ENCODE measurements at regions not wholly inside any gene's neighbourhood (a gene's known extent, or its start where the extent isn't known, plus 50 kb on each side); places are given as distances from the start of the nearest gene placed in this dataset.
"Not testable (repeated sequence)": the region's sequence is repeated elsewhere in the genome, so short reads cannot be mapped to it uniquely, and the experiment has no call there.

- not testable (repeated sequence) for DNase-seq; H3K4me1 Mint-ChIP-seq (ENCODE audit: low read depth); ATAC-seq (replicated peaks in 1 of 2); H3K27ac Mint-ChIP-seq; H3K27me3 Mint-ChIP-seq (ENCODE audit: low read depth); H3K4me3 Mint-ChIP-seq; H3K36me3 Mint-ChIP-seq (ENCODE audit: insufficient read depth in 2 of 2); H3K9me3 Mint-ChIP-seq
These were observed 57.4 kb upstream of the SMURF2 start for GRCh38 chr17:64719517-64719916.

DNA sequence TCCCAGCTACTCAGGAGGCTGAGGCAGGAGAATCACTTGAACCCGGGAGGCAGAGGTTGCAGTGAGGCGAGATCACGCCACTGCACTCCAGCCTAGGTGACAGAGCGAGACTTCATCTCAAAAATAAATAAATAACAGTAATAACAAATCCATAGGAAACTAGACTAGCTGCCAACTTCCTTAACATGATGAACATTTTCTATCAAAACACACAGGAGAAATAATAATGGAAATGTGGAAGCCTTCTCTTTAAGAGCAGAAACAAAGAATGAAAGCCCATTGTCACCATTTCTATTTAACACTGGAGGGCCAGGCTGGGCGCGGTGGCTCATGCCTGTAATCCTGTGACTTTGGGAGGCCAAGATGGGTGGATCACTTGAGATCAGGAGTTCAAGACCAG is 56.7 kb upstream of the SMURF2 start:
- not testable (repeated sequence) for H3K36me3 Mint-ChIP-seq (ENCODE audit: insufficient read depth in 2 of 2); H3K9me3 Mint-ChIP-seq; ATAC-seq (replicated peaks in 1 of 2); H3K27me3 Mint-ChIP-seq (ENCODE audit: low read depth); H3K4me3 Mint-ChIP-seq; H3K27ac Mint-ChIP-seq; DNase-seq; H3K4me1 Mint-ChIP-seq (ENCODE audit: low read depth)

DNA sequence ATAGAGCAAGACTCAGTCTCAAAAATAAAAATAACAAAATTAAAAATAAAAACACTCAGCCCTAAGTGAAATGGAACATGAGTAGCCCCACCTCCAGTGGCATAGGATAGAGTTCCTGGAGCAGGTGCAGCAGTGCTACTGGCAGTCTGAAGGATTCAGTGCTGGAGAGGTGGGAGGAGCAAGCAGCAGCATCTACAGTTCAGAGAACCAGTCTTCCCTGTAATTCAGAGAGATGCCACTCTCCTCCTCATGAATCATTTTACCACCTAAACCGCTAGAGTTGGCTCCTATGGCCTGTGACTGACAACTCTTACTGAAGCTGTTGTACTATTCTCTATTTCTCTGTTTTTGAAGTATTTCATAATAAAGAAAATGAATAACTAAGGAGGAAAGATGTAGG is 56.0 kb upstream of the SMURF2 start:
- Mint-ChIP-seq H3K9me3 (no peaks in the 10 kb centered on the region), H3K36me3 (ENCODE audit: insufficient read depth in 2 of 2) (peaks cover 0 to 2% of the 10 kb centered on the region in 2 donors), H3K4me1 (ENCODE audit: low read depth) (peaks cover 16% of the 10 kb centered on the region), H3K27ac (no peak overlapping the region), H3K27me3 (ENCODE audit: low read depth) (no peaks in the 10 kb centered on the region), H3K4me3 (no peak overlapping the region)
- no peak for DNase-seq
- peak; percentile 60 to 65 for ATAC-seq (replicated peaks in 1 of 2)

DNA sequence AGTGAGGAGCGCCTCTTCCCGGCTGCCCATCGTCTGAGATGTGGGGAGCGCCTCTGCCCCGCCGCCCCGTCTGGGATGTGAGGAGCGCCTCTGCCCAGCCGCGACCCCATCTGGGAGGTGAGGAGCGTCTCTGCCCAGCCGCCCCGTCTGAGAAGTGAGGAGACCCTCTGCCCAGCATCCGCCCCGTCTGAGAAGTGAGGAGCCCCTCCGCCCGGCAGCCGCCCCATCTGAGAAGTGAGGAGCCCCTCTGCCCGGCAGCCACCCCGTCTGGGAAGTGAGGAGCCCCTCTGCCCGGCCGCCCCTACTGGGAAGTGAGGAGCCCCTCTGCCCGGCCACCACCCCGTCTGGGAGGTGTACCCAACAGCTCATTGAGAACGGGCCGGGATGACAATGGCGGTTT is 54.4 kb upstream of the SMURF2 start:
- not testable (repeated sequence) for H3K27ac Mint-ChIP-seq; H3K36me3 Mint-ChIP-seq (ENCODE audit: insufficient read depth in 2 of 2); H3K27me3 Mint-ChIP-seq (ENCODE audit: low read depth); DNase-seq; H3K4me3 Mint-ChIP-seq; H3K9me3 Mint-ChIP-seq; ATAC-seq (replicated peaks in 1 of 2)
- H3K4me1 Mint-ChIP-seq (ENCODE audit: low read depth): peaks cover 31% of the 10 kb centered on the region

DNA sequence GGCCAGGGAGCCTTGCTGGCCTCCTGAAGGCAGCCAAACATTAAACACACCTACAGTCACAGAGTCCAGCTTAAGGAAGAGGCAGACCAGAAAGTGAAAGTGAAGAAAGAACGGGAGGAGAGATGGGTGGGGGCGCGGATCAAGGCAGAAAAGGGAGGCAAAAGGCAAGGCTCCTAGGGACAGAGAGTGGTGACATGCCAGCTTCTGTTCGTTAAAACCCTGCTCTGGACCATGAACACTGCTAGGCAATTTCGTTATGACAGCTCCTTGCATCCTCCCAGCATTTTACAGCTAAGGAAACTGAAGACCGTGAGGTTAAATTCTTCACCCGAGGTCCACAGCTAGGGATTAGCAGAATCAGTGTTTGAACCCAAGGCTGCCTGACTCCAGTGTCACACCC is 51.7 kb upstream of the SMURF2 start:
- not testable (repeated sequence) for H3K36me3 Mint-ChIP-seq (ENCODE audit: insufficient read depth in 2 of 2)
- peak overlapping the region; percentile 83 for H3K27ac Mint-ChIP-seq
- peak; percentile 35 to 37 for ATAC-seq (replicated peaks in 1 of 2)

DNA sequence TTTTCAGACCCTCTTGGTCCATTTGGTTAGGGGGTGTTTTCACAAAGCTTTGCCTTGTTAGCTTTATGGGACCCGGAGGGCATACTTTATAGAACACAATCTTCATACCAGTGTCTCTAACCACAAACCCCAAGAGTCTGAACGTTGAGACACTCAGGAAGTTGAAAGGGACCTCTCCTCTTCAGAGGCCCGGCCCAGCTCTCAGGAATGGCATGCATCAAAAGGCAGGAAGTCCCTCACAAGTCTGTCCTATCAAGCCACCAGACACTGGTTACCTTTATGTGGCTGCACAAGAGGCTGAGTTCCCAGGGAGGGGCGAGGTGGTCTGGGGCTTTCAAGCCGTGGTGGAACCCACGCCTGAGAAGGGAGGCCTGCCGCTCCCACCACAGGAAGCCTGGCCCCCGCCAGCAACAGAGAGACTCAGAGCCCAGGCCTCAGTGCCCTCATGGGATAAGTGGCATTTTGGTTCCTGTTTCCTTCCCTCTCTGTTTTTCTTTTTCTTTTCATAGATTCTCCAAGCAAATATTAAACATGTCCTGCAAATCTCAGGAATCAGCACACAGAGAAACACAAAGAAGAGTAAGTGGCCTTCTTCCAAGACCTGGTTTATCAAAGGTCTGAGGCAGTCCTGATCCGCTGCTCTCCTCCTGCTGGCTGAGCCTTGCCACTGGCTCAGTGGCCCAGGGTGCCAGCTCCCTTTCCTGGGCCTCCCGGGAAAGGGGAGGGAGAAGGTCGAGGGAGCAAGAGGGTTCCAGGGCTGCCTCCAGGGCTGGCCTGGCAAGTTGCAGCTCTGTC is 50.6 kb upstream of the SMURF2 start:
- peak overlapping the region; percentile 83 for H3K27ac Mint-ChIP-seq
- H3K27me3 Mint-ChIP-seq (ENCODE audit: low read depth); H3K9me3 Mint-ChIP-seq; H3K36me3 Mint-ChIP-seq (ENCODE audit: insufficient read depth in 2 of 2): not testable (repeated sequence)
- DNase-seq: peak; percentile 24 to 41
- peaks cover 58% of the 10 kb centered on the region for H3K4me1 Mint-ChIP-seq (ENCODE audit: low read depth)
- H3K4me3 Mint-ChIP-seq: peak overlapping the region; percentile 85 to 88
- peak; percentile 58 to 71 for ATAC-seq (replicated peaks in 1 of 2)

More for the DNA sequence above, 51.7 kb upstream of the SMURF2 start:
- not testable (repeated sequence) for H3K9me3 Mint-ChIP-seq; H3K27me3 Mint-ChIP-seq (ENCODE audit: low read depth)
- H3K4me3 Mint-ChIP-seq: peak overlapping the region; percentile 85 to 88
- DNase-seq: peak in 1 of 2 donors; percentile 12
- peaks cover 50% of the 10 kb centered on the region for H3K4me1 Mint-ChIP-seq (ENCODE audit: low read depth)

All from activated T-cell treated with anti-CD3 and anti-CD28 coated beads, Interleukin-2, amount 50 U/mL, for 72 hours (primary cell).